ENCODE measurements at regions not wholly inside any gene's neighbourhood (a gene's known extent, or its start where the extent isn't known, plus 50 kb on each side); places are given as distances from the start of the nearest gene placed in this dataset.

DNA sequence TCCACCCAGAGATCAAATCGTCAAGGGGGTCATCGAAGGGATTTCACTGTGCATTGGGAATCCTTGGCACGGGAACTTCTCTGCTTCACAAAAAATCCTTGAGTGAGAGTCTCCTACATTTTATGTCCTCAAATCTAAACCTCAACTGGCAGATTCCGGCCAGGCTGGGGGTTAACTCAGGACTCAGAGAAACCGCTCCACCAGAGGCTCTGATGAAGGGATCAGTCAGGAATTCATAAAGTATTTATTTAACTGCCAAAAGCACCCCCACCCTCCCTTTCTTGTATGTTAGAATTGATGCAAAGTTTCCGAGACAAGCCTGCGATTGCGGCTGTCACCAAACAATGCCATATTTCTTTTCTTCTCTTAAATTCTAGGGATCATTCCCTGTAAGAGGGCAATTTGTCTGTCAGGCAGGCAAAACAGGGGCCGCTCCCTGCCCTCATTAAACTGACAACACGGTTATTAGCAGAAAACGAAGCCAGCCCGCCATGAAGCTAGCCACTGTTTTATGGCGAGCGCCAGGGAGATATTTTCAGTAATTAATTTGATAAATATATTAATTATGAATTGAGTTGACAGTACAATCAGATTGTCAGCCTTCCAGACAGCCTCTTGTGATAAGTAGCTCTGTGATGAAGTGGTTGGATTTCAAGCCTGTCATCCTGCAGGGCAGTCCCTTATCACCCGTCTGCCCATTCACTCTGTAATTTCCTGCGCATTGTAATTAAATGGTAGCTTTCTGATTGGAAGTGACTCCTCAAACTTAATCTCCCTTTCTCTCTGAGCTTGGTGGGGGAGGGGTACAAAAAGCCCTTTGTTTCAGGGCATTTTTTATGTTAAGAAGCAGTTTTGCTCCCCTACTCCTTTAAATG is 153.0 kb upstream of the GPR26 start:
- TF ChIP-seq, protein P1, sequence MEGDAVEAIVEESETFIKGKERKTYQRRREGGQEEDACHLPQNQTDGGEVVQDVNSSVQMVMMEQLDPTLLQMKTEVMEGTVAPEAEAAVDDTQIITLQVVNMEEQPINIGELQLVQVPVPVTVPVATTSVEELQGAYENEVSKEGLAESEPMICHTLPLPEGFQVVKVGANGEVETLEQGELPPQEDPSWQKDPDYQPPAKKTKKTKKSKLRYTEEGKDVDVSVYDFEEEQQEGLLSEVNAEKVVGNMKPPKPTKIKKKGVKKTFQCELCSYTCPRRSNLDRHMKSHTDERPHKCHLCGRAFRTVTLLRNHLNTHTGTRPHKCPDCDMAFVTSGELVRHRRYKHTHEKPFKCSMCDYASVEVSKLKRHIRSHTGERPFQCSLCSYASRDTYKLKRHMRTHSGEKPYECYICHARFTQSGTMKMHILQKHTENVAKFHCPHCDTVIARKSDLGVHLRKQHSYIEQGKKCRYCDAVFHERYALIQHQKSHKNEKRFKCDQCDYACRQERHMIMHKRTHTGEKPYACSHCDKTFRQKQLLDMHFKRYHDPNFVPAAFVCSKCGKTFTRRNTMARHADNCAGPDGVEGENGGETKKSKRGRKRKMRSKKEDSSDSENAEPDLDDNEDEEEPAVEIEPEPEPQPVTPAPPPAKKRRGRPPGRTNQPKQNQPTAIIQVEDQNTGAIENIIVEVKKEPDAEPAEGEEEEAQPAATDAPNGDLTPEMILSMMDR (IDR thresholded peaks at IDR 0.05): no peak
- TF ChIP-seq POLR2A (IDR thresholded peaks at IDR 0.05) (no peak), POLR2AphosphoS5 (IDR thresholded peaks at IDR 0.05) (no peak), EP300 (IDR thresholded peaks at IDR 0.05) (no peak)
